GM18511 (cell line): ENCODE measurements at regions not wholly inside any gene's neighbourhood (a gene's known extent, or its start where the extent isn't known, plus 50 kb on each side); places are given as distances from the start of the nearest gene placed in this dataset.
"Not testable (repeated sequence)": the region's sequence is repeated elsewhere in the genome, so short reads cannot be mapped to it uniquely, and the experiment has no call there.

Experiments used
- ATAC-seq: cut with Tn5 transposase; IDR thresholded peaks from one replicate; pipeline ENCODE4 v1.9.1; 2021; ENCODE audit warnings: mild to moderate bottlenecking, moderate library complexity; ENCODE audit not compliant: unreplicated experiment

- no peak for ATAC-seq
Measured at GRCh38 chr20:57093766-57094165, 172.7 kb downstream of the BMP7 start.

DNA sequence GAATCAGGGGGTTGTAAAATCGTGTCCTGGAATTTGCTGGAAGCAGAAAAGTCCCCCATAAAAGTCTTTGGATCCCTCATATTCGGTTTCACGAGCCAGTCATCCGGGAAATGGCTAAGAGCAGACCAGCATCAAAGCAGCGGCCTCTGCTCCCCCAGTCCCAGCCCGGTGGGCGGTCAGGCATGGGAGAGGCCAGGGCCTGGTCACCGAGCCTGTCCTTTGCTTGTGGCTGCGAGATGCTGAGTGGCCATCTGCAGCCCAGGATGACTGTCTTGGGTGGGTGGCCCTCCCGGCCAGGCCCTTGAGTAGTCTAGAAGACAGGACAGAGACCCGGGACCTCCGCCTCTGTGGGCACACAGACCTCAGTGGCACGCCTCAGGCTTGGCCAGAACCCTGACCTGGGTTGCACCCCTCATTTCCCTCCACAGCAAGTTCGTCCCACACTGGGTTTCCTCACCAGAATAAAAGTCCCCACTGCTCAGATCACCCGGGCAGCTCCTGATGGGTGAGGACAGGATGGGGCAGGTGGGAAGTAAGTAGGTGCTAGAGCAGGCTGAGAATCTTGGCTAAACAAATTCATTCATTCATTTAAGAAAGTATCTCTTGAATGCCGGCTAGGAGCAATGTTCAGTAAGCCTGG, 172.1 kb downstream of the BMP7 start:
- ATAC-seq = no peak

GRCh38 chr20:57094991-57095390, 171.4 kb downstream of the BMP7 start:
- ATAC-seq = no peak

DNA sequence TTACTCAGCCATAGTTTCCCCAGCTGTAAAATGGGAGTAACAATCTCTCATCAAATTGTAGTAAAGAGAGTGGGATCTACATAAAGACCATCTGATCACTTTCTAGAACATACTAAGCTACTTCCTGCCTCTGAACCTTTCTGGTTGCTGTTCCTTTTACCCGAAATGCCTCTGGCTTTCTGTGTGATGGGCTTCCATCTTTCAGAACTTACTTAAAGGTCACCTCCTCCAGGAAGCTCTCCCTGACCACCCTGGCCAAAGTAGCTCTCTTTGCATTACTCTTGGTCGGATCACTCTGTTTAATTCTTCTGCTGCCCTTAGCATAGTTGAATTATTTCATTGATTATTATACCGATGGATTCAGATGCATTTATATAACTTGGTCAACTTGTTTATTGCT, 171.0 kb downstream of the BMP7 start:
- ATAC-seq = no peak

GRCh38 chr20:57097245-57097915, 169.1 kb downstream of the BMP7 start:
- ATAC-seq = no peak

DNA sequence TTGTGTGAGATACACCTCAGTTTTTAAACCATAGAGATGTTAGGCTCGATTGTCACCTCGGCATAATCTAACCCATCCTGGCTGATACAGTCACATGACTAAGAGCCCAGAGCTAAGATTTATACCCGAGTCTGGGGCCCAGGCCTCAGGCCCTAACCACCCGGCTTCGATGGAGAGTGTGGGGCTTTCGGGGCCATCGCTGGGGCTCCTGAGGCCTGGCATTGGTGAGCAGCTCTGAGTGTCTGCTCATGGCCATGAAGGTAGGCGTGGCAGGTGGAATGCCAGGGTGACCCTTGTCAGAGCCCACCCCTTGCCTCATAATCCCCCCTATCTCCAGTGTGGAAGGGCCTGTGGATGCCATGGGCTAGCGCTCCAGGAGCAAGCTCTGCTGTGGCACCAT, 164.3 kb downstream of the BMP7 start:
- no peak for ATAC-seq

DNA sequence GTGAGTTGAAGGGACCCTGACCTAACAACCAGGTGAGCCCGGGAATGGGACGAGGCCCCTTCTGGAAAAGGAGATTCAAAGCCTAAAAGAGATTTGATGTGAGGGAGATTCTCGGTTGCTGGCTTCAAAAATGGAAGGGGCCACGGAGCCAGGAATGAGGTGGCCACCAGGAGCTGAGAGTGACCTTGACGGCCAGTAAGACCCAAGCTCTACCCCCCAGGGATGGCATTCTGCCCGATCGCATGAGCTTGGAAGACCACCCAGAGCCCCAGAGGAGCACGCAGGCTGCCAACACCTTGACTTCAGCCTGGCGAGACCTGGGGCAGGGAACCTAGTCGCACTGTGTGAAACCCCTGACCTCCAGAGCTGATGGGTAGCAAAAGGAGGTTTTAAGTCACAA, 163.9 kb downstream of the BMP7 start:
- no peak for ATAC-seq

- ATAC-seq = no peak
Measured at GRCh38 chr20:57103146-57103800, 163.2 kb downstream of the BMP7 start.

GRCh38 chr20:57104113-57104512, 162.3 kb downstream of the BMP7 start:
- no peak for ATAC-seq

DNA sequence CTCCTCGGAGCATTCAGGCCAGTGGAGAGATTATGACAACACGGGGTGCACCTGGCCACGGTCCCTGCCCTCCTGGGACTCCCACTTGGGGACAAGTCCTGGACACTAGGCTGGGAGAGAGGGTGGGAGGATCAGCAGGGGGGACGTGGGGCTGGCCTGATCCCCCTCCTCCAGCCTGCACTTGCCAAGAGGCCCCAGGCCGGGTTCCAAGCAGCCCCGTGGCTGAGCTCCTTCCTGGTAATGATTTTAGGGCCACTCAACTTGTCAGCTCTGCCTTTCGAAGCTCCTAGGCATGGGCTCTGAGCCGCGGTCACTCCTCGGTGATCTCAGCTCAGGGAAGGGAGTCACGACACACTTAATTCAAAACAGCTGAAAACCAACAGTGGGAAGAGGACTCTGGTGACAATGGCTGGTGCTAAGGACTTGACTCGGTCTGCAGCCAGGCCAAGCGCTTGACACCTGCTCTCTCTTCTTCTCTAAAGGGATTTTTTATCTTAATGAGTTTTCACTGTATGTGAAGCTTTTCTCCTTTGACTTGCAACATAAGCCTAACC, 161.7 kb downstream of the BMP7 start:
- no peak for ATAC-seq

GRCh38 chr20:57106030-57106682, 160.3 kb downstream of the BMP7 start:
- no peak for ATAC-seq

GRCh38 chr20:57106692-57107091, 159.7 kb downstream of the BMP7 start:
- no peak for ATAC-seq

GRCh38 chr20:57107208-57107607, 159.2 kb downstream of the BMP7 start:
- no peak for ATAC-seq

DNA sequence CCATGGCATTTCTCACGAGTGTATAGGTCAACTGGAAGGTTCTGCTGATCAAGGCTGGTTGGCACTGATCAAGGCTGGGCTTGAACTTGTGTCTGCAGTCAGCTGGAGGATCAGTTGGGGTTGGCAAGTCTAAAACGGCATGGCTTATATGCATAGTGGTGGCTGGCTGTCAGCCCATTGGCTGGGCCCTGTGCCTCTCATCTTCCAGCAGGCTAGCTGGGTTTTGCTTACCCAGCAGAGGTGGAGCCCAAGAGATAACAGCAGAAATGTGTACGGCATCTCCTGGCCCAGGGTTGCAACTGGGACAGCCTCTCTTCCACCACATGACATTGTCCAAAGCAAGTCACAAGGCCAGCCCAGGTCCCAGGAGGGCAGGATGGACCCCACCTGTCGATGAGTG, 158.2 kb downstream of the BMP7 start:
- ATAC-seq = no peak

DNA sequence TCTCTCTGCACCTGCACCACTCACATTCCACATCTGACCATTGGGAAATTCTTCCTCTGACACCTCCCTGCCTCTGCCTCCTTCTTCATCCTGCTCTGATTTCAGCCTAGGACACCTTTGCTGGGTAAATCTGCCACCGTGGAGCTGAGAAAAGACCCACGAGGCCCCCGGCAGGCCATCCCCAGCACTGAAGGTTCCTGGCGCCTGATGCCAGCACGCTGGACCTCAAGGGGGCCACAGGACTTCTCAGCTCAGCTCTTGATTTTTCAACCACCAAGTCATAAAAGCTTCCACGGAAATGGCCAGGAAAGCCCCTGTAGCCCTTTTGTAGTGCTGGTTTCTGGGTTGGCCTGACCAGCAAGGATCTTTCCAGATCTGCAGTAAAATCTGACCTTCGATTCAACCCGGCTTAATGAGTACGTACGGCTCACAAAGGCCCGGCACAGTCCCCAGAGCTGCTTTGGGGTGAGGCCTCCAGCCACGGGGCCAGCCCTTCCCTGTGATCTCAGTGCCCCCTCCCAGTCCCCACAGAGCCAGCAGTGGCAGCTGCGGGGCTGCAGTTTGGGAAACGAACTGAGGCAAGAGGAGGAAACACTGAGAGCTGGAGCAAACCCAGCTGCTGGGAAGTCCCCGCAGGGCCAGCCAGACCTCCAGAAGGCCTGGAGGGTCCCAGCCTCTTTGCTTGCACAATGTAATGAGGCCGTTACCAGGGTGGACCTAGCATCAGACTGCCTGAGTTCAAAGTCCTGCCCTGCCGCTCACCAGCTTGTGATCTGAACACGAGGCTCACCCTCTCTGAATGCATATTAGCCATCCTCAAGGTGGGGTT, 157.5 kb downstream of the BMP7 start:
- ATAC-seq = no peak

DNA sequence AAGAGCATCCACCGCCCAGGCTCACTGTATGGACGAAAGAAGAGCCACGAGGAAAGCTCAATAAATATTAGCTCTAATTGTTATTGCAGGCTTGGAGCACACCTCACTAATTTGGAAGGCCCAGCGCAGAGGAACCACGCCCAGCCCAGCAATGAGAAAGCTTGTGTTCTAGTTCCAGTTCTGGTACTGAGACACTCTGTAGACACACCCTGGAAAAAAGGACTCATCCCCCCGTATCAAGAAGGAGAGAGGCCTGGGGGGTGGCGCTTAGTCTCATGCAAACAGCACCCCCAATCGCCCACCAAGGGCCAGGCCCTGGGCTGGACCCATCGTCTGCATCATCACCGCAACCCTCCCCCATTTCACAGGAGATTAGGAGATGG, 156.9 kb downstream of the BMP7 start:
- ATAC-seq = no peak

DNA sequence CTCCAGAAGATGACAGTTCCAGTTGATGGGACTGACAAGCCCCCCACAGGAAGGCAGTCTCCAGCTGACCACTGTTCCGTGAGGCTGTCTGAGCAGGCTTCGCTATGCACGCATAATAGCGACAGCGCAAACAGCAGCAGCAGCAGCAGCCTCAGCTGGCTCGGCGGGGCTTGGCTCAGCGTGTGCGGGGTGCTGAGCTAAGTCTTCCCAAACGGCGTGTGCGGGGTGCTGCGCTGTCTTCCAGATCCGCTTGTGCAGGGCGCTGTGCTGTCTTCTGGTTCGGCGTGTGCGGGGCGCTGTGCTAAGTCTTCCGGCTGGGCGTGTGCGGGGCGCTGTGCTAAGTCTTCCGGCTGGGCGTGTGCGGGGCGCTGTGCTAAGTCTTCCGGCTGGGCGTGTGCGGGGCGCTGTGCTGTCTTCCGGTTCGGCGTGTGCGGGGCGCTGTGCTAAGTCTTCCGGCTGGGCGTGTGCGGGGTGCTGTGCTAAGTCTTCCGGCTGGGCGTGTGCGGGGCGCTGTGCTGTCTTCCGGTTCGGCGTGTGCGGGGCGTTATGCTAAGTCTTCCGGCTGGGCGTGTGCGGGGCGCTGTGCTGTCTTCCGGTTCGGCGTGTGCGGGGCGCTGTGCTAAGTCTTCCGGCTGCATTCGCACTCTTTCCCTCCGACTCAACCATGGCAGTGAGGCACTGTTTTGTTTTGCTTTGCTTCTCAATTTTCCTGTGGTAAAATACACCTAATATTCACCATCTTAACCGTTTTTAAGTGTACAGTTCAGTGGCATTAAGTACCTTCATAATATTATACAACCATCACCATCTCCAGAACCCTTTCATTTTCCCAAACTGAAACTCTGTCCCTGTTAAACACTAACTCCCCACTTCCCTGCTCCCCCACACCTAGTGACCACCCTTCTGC, 156.1 kb downstream of the BMP7 start:
- ATAC-seq = not testable (repeated sequence)

- ATAC-seq = no peak
Measured at GRCh38 chr20:57111028-57111373, 155.4 kb downstream of the BMP7 start.

DNA sequence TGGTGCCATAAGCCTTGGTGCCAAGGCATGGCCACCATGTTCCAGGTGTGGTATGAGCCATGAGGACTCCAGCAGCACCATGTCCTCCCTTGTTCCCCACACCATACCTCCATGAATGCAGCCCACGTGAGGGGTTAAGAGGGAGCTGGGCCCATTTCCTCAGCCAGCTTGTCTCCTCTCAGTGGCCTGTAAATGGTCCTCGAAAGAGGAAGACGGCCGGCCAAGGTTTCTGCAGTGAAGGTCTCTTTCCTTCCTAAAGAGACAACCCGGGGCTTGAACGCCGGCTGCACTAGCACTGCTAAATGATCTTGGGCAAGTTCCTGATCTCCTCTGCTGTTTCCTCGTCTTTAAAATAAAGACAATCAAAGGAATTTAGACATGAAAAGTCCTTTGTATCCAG, 154.0 kb downstream of the BMP7 start:
- ATAC-seq = no peak
